GM19324 (cell line): ENCODE measurements at regions not wholly inside any gene's neighbourhood (a gene's known extent, or its start where the extent isn't known, plus 50 kb on each side); places are given as distances from the start of the nearest gene placed in this dataset.
"Not testable (repeated sequence)": the region's sequence is repeated elsewhere in the genome, so short reads cannot be mapped to it uniquely, and the experiment has no call there.

Experiments used
- ATAC-seq: cut with Tn5 transposase; IDR thresholded peaks from one replicate; pipeline ENCODE4 v1.9.1; 2021; ENCODE audit warnings: mild to moderate bottlenecking, moderate library complexity; ENCODE audit not compliant: unreplicated experiment, low FRiP score

DNA sequence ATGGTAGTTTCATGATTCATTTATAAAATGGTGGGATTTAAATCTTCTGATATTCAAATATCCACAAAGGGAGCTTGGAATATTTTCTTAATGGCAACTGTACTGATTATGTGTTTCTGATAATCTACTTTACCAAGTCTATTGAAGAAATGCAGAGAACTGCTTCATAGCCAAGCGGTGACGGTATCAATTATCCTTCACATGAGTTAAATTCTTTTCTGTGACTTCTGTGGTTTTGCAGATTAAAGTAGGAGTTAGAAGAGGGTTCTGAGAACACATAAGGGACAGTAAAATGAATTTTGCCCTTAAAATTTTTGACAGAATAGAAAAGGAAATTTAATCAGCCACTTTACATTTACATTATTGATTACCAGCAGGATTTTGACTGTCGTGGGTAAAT lies 563.2 kb downstream of the GBE1 start:
- ATAC-seq, result no peak

DNA sequence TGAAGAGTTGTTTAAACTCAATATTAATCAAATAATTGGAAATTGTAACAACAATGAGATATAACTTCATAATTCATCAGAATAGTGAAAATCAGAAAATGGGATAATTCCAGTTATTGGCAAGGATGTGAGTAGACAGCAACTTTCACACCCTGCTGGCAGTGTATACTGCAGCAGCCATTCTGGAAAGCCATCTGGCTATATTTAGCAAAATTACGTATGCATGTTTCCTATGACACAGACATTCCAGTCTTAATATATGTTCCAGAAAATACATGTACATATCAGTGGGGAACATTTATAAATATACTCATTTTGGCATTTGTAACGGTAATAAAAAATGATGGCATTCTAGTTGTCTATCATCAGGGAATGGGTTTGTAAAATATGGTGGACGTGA lies 564.1 kb downstream of the GBE1 start:
- ATAC-seq, result no peak

DNA sequence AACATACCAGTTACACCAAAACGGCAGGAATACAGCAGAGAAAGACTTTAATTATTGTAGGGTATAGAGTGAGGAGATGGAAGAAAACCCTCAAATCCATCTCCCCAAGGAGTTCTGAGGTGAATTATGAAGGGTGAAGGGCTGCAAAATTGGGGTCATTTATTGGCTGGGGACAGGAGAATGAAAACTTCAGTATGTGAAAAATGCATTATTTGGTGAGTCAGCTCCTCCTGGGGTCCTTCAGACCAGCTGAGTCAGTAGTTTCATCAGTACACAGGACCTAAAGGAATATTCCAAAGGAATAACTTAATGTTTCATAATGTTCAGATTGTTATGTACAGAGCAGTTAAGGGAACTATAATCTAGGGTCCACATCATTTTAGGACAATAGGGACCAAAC lies 566.0 kb downstream of the GBE1 start:
- no peak for ATAC-seq

DNA sequence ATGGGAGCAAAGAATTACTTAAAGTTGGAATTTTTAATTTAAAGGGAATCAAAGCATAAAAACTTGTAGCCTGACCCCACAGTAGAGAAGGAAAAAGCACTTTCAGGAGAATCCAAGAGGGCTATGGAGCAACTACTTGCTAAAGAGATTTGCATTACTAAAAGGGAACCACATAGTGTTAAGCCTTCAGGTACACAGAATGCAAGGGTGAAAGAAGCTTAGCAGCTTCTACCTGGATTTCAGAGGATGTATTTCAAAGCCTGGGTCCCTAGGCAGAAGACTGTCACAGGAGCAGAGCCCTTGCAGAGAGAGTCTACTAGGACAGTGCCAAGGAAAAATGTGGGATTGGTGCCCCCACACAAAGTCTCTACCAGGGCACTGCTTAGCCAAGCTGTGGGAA lies 575.0 kb downstream of the GBE1 start:
- ATAC-seq, result no peak

DNA sequence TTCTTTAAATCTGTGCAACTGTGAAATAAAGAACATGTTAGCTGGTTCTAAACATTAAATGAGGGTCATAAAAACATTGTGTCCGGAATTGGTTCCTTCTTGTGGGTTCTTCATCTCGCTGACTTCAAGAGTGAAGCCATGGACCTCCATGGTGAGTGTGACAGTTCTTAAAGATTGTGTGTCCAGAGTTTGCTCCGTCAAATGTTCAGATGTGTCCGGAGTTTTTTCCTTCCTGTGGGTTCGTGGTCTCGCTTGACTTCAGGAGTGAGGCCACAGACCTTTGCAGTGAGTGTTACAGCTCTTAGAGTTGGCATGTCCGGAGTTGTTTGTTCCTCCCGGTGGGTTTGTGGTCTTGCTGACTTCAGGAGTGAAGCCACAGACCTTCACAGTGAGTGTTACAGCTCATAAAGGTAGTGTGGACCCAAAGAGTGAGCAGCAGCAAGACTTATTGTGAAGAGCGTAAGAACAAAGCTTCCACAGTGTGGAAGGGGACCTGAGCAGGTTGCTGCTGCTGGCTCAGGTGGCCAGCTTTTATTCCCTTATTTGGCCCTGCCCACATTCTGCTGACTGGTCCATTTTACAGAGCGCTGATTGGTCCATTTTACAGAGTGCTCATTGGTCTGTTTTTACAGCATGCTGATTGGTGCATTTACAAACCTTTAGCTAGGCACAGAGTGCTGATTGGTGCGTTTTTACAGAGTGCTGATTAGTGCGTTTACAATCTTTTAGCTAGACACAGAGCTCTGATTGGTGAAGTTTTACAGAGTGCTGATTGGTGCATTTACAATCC lies 579.2 kb downstream of the GBE1 start:
- ATAC-seq, result not testable (repeated sequence)

DNA sequence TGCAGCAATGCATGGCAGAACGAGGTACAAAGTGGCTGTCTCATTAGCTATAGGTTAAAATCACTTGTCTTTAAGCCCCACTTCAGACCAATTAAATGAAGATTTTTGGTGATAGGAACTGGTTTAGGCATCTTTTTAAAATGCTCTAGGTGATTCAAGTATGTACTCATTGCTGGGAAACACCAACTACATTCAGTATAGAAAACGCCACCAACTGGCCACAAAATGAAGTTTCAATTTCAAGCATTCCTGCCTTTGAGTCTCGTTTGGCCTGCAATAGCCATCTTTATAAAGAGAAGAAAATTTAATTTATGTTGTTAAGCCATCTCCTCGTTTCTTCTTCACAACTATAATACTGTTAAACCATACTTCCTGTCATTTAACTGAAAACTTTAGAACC lies 587.9 kb downstream of the GBE1 start:
- no peak for ATAC-seq

DNA sequence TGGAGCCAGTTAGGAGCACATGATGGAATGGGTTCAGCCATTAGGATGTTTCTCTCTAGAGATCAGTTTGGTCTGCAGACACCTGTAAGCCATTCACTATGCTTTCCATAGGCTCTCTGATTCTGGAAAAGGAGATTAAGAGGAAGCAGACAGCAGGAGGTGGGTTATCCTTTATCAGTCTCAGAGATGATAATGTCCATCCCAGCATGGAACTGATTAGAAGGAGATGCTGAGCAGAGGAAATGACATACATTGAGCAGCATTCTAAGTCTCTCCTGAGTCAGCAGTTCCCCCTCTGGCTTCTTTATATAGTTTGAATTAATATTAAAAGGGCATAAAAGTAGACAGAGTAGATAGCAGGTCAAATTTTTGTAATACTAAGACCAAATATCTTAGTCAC lies 591.1 kb downstream of the GBE1 start:
- no peak for ATAC-seq

DNA sequence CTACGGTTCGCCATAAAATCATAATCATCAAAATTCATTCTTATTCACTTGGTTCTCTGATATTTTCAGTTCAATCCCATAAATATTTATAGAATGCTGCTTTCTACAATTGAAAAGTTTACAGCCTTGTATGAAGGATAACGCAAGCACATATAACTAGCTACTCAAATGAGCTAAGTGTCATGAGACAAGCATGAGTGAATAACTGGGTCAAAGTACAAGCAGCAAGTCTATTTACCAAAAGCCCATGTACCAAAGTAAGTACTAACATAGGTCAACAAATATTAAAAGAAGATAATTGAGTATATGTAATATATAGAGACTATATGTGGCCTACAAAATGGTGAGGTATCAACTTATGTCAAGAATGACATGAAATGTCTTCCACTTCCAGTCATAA lies 596.6 kb downstream of the GBE1 start:
- no peak for ATAC-seq

DNA sequence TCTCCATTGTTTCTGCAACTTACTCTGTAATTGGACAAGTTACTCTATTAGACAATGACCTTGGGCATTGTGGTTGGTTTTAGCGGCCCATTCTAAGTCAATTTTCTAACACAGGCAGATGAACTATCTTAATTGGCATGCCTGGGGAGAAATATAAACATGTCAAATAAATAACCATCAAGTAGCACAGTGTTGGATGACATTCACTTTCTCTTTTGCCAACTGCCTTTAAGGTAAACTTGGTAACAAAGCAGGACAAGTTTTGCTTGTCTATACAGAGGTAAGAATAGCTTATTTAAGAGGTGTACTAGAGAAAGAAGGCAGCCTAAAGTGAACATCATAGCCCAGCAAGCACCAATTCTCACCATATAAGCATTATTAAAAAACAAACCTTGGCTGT lies 599.6 kb downstream of the GBE1 start:
- ATAC-seq, result no peak

DNA sequence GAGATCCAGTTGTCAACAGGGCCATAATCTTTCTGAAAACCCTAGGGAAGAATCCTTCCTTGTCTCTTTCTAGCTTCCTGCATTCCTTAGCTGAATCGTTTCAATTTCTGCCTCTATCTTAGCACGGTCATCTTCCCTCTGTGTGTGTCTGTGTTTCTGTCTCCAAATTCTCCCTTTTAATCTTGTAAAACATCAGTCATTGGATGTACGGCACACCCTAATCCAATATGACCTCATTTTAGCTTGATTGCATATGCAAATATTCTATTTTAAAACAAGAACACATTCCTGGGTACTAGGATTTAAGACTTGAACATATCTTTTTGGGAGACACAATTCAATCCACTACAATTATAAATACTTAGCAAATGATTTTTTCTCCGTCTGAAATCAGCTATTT lies 600.3 kb downstream of the GBE1 start:
- ATAC-seq, result no peak

DNA sequence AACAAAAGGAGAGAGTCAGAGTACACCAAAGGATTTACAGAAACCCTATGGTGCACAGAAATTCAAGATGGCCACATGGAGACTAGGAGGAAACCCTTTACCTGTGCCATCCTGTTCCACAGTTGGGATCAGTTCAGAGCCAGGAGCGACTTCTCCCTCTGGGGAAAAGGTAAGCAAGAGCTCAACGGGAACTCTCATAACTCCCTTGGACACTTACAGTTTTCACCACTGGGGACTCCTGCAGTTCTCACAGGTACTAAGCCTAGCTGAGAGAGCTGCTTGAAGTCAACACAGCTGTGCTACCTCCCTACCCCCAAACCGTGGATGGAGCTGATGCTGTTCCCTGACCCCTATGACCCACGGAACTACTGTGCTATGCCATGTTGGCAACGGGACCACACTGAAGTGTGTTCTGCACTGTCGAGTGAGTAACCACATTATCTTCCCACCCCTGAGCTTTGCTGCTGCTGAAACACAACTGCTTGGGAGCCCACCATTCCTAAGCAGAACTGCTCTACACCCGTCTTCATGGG lies 606.8 kb downstream of the GBE1 start:
- ATAC-seq, result no peak

DNA sequence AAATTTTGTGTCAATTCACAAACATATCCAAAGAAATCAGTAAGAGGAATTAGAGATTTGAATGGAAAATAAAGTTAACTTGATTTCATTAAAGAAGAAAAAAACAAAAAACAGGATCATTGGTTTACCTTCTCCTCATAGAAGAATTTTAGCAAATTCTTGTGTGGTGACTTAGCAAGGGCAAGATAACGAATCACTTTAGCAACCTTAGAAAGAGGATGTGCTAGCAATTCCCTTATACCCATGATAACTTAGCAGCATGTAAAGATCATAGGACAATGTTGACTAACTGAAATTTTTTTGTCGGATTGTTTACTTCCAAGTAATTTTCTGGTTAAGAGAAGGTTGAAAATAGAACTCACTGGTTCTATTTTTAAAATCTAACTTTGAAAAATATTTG lies 609.3 kb downstream of the GBE1 start:
- ATAC-seq, result no peak

DNA sequence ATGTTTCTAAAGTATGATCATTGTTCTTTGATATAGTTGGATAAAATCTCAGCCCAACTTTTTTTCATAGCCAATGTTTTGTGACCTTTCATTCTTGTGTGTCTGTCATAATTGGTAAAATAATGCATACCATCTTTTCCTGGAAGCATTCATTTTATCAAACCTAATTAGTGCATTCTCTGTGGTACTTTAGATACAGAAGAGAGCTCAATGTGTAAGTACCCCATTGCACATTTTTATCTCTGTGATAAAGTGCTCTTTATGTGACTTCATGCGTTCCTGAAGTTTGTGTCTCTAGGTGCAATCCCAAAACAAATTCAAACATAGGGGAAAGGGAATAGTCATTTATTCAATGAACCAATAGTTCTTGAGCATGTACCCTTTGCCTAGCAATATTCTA lies 628.5 kb downstream of the GBE1 start:
- no peak for ATAC-seq

DNA sequence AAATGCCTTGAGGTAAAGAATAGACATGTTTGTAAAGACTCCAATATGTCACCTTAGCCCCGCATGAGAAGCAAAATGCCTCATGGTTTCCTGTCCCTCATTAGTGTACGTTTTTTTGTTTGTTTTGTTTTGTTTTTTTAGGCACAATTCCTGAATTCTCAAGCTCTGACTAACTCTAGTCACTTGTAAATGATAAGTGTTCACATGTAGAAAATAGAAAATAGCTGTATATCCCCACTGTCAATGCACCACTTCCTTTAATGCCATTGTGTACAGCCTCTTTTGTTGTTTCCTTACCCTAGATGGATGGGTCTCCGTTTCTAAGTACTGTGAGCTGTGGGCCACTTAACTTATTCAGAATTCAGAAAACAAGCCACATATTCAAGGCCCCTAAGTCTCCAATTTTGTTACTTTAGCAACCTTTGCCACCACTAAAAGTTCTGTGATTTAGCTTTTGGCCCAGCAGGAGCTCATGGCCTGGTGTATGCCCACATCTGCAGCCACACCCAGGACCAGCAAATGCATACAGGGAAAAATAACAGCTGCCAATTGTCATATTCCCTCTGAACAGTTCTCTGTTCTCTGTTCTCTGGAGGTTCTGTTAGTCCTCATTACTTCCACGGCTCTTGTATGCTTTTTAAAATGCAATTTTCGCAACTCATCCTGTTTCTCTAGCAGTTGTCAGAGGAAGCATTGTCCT lies 655.5 kb downstream of the GBE1 start:
- ATAC-seq, result no peak

DNA sequence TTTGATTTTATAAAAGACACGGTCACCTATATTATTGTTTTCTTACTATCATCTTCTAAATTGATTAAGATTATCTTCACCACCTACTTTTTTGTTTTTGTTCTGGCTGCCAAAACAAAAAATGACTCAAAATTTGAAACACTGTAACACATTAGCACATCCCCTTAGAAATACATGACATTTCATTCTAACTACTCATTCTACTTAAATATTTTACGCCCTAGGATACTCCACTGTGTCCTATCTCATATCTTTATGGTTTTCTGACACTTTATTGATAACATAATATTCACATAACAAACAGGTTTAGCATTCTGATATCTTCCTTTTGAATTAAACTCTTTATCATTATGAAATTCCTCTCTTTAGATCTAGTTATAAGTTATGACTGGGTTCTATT lies 656.2 kb downstream of the GBE1 start:
- ATAC-seq, result no peak

DNA sequence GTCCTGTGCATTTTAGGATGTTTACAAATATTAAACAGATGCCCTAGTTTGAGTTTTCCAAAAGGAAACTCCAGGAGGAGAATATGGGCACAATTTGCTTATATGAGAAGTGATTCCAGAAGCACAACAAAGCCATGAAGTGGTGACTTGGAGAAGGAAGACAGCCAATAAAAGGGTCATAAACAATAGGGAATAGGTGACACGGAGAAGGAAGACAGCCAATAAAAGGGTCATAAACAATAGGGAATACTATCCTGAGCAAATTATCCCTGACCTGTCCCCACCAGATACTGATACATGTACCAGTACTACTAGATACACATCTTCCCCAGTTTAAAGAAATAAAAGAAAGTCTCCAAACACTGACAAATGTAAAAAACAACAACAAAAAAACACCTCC lies 663.6 kb downstream of the GBE1 start:
- ATAC-seq, result no peak

DNA sequence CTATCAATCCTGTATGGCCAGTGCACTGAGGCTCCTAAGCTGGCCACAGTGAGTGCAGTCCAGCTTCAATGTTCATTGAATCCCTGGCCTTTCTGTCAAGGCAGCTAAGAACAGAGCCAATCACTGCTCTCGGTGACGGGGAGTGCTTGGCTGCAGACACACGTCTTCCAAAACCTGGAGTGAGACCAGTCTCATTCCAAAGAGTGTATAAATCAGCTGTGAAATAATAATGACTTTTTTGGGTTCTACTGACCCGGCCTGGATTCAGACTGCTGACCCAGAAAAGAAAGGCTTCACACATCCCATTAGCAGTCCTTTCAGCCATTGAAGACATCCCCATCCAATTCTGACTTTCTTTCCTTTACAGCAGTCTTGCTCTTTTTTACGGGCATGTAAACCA lies 665.5 kb downstream of the GBE1 start:
- no peak for ATAC-seq

DNA sequence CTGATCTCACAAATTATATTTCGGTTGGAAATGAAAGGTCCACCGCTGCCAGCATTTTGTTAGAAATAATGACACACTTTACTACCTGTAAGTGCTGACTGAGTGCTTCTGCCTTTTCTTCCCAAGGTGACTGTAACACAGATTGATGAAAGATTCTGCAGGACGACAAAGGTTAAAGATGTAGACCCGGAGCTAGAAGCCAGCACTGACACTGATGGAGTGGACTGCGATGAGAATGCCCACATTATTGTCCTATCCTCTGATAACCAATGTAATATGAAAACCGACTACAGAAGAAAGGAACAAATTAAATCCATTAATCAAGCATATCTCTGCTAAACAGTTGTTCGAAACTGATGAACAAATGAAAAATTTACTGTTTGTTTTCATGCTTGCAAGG lies 666.5 kb downstream of the GBE1 start:
- ATAC-seq, result no peak

DNA sequence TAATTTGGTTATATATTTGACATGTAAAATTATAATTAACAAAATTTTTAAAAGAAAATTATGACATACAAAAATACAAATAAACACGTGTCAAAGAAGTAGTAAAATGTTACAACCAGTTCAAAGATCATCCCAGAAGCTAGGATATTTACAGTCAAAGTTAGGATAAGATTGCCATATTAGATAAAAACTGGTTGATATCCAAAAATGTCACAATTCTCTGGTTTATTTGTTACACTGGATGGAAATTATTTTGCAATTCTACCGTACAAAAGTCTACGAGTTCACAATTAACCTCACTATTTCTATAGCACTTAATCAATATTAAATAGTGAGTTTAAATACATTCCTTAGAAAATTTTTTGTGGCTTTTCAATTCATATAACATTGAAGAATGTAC lies 673.8 kb downstream of the GBE1 start:
- ATAC-seq, result no peak

DNA sequence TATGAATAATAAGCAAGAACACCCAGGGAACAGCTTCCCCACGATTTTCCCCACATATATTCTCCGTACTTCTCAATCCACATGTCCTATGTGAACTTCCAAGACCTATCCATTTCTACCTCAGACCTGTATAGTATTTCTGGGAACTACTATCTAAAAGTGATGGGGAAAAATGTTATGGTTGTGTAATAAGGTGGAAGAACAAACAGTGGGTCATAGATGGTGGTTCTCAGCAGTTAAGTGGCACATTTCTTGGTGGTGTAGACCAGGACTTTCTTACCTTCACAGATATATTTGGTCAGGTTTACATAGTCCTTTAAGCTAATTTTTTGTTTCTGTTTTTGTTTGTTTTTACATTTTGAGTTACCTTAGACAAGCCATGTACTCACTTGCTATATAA lies 675.1 kb downstream of the GBE1 start:
- ATAC-seq, result no peak

DNA sequence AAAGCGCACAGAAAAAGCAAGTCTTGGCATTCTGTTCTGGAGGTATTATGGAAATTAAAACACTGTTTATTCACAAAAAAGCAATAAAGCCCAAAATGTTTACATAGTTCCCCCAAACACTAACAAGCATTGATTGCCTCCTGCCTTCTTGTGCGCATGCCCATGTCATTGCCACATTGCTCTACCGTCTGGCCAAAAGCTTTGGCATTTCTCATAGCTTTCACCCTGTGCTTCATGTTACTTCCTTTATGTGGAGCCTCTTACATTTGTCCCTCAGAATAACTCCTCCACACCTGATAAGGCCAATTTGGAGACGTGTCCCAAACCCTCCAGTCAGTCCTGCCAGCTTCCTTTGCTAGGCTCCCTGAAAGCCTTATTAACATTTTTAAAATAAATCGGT lies 680.8 kb downstream of the GBE1 start:
- ATAC-seq, result no peak

DNA sequence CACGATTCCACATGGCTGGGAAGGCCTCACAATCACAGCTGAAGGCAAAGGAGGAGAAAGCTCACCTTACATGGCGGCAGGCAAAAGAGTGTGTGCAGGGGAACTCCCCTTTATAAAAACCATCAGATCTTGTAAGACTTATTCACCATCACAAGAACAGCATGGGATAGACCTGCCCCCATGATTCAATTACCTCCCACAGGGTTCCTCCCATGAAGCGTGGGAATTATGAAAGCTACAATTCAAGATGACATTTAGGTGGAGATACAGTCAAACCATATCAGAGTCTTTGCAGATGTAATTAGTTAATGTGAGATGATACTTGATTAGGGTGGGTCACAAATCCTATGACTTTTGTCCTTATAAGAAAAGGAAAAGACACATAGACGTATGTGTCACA lies 688.9 kb downstream of the GBE1 start:
- no peak for ATAC-seq
